ENCODE measurements at regions not wholly inside any gene's neighbourhood (a gene's known extent, or its start where the extent isn't known, plus 50 kb on each side); places are given as distances from the start of the nearest gene placed in this dataset.
"Not testable (repeated sequence)": the region's sequence is repeated elsewhere in the genome, so short reads cannot be mapped to it uniquely, and the experiment has no call there.

GRCh38 chr2:66306483-66306882 lies 128.4 kb upstream of the MEIS1 start:
- no peak for FAIRE-seq

GRCh38 chr2:66305718-66306117 lies 129.2 kb upstream of the MEIS1 start:
- no peak for FAIRE-seq

- FAIRE-seq, result no peak
Observed at GRCh38 chr2:66303471-66303870, 131.5 kb upstream of the MEIS1 start.

- no peak for FAIRE-seq
Observed at GRCh38 chr2:66301767-66302140, 133.2 kb upstream of the MEIS1 start.

GRCh38 chr2:66301022-66301766 lies 133.7 kb upstream of the MEIS1 start:
- no peak for FAIRE-seq

- no peak for FAIRE-seq
Observed at GRCh38 chr2:66283787-66284186, 151.1 kb upstream of the MEIS1 start.

- no peak for FAIRE-seq
Observed at GRCh38 chr2:66281980-66282379, 152.9 kb upstream of the MEIS1 start.

GRCh38 chr2:66279024-66279423 lies 155.9 kb upstream of the MEIS1 start:
- no peak for FAIRE-seq

GRCh38 chr2:66275984-66276383 lies 158.9 kb upstream of the MEIS1 start:
- no peak for FAIRE-seq

- FAIRE-seq, result no peak
Observed at GRCh38 chr2:66273933-66274490, 160.9 kb upstream of the MEIS1 start.

- no peak for FAIRE-seq
Observed at GRCh38 chr2:66272751-66273150, 162.2 kb upstream of the MEIS1 start.

- FAIRE-seq, result no peak
Observed at GRCh38 chr2:66271777-66272176, 163.1 kb upstream of the MEIS1 start.

- FAIRE-seq, result no peak
Observed at GRCh38 chr2:66270247-66270646, 164.7 kb upstream of the MEIS1 start.

- FAIRE-seq, result no peak
Observed at GRCh38 chr2:66269166-66269565, 165.8 kb upstream of the MEIS1 start.

- no peak for FAIRE-seq
Observed at GRCh38 chr2:66268756-66269155, 166.2 kb upstream of the MEIS1 start.

- FAIRE-seq, result peak; percentile 66
Observed at GRCh38 chr2:66264354-66264753, 170.6 kb upstream of the MEIS1 start.

- FAIRE-seq, result no peak
Observed at GRCh38 chr2:66255867-66256266, 179.1 kb upstream of the MEIS1 start.

- no peak for FAIRE-seq
Observed at GRCh38 chr2:66255136-66255535, 179.8 kb upstream of the MEIS1 start.

- peak; percentile 50 for FAIRE-seq
Observed at GRCh38 chr2:66253066-66253465, 181.9 kb upstream of the MEIS1 start.

GRCh38 chr2:66252109-66252508 lies 182.8 kb upstream of the MEIS1 start:
- FAIRE-seq, result no peak

GRCh38 chr2:66251573-66251972 lies 183.4 kb upstream of the MEIS1 start:
- FAIRE-seq, result no peak

- not testable (repeated sequence) for FAIRE-seq
Observed at GRCh38 chr2:66249089-66249488, 185.8 kb upstream of the MEIS1 start.

GRCh38 chr2:66243809-66244208 lies 191.1 kb upstream of the MEIS1 start:
- FAIRE-seq, result not testable (repeated sequence)

- not testable (repeated sequence) for FAIRE-seq
Observed at GRCh38 chr2:66242888-66243287, 192.0 kb upstream of the MEIS1 start.

All from endometrium (tissue), 2 donors.